K562 (cell line): ENCODE measurements at regions not wholly inside any gene's neighbourhood (a gene's known extent, or its start where the extent isn't known, plus 50 kb on each side); places are given as distances from the start of the nearest gene placed in this dataset.
"Not testable (repeated sequence)": the region's sequence is repeated elsewhere in the genome, so short reads cannot be mapped to it uniquely, and the experiment has no call there.

Experiments
- ATAC-seq: fragments of 200-7000 bp; cut with Tn5 transposase; 3 replicates; pipeline ENCODE4 v1.9.1; 2020; ENCODE audit warnings: moderate library complexity
- BruUV-seq: library from RNA; stranded (reverse); fragments of 400-500 nt; replicated peaks from 2 replicates; lab custom pipeline; 2021; lab: Mats Ljungman, UMichigan
- CTCF ChIA-PET: fragments of 300-600 bp; formaldehyde crosslinking; extraction: SDS; loops from one replicate; lab custom pipeline; 2021; ENCODE audit warnings: low intra/inter-chr PET ratio; lab: Yijun Ruan, JAX
- POLR2A ChIA-PET: fragments of 300-600, 350-650 bp; sonication (Branson Sonifier 250); formaldehyde crosslinking; extraction: SDS; loops from one replicate; lab custom pipeline; 2021; ENCODE audit warnings: antibody characterized with exemption, inconsistent platforms; lab: Yijun Ruan, JAX
- DNase-seq, 4 experiments: peaks; one replicate each; pipeline versions ENCODE4 v3.0.0 to v3.0.0-alpha.2; 2011 to 2018; ENCODE audit warnings: low spot score in 3 of 4, mixed read lengths in 3 of 4; ENCODE audit errors: extremely low read depth in 1 of 4
- FAIRE-seq: peaks from 2 replicates; lab custom pipeline; 2011; peaks lifted over from hg19 to GRCh38; lab: Jason Lieb, UNC
- H2AFZ ChIP-seq: 2 replicates; pipeline ENCODE4 v1.6.0; 2011; ENCODE audit warnings: low read depth, low read length, control low read depth, inconsistent platforms
- H3K27ac ChIP-seq: fragments of 200-600 bp; 3 replicates; pipeline ENCODE4 v1.8.0; 2011; ENCODE audit warnings: low read depth, mild to moderate bottlenecking, control low read depth, inconsistent platforms, low read length, moderate library complexity, mixed read lengths; ENCODE audit errors: extremely low read depth
- H3K27me3 ChIP-seq, 2 experiments: fragments of 300-600 bp in 1 of 2; 2 replicates in 1 of 2; 3 replicates in 1 of 2; pipeline versions ENCODE4 v1.6.0 to v1.8.0; 2011; ENCODE audit warnings: inconsistent platforms in 2 of 2, low read length in 2 of 2, mild to moderate bottlenecking in 1 of 2, mixed read lengths in 1 of 2, moderate library complexity in 1 of 2; ENCODE audit not compliant: control insufficient read depth in 2 of 2, insufficient read depth in 2 of 2
- H3K36me3 ChIP-seq: fragments of 300-600 bp; 3 replicates; pipeline ENCODE4 v1.8.0; 2011; ENCODE audit warnings: mild to moderate bottlenecking, low read length, inconsistent platforms; ENCODE audit not compliant: control insufficient read depth, insufficient read depth
- H3K4me1 ChIP-seq, 2 experiments: fragments of 200-600 bp in 1 of 2; replicated peaks in 1 of 2; 2 replicates in 1 of 2; 3 replicates in 1 of 2; pipeline versions ENCODE4 v1.5.1 to v1.8.0; 2011; ENCODE audit warnings: inconsistent platforms in 2 of 2, low read length in 2 of 2, mild to moderate bottlenecking in 1 of 2, mixed read lengths in 1 of 2, moderate library complexity in 1 of 2; ENCODE audit not compliant: control insufficient read depth in 2 of 2, insufficient read depth in 2 of 2
- H3K4me2 ChIP-seq: 2 replicates; pipeline ENCODE4 v1.6.1; 2011; ENCODE audit warnings: low read length, control low read depth, inconsistent platforms, mixed read lengths; ENCODE audit not compliant: insufficient read depth
- H3K4me3 ChIP-seq: fragments of 200-600 bp; sonication (generic), shearing (Covaris generic); 2 replicates; pipeline ENCODE4 v1.5.1; 2016; ENCODE audit warnings: control low read depth, inconsistent platforms
- H3K79me2 ChIP-seq: fragments of 200-600 bp; 3 replicates; pipeline ENCODE4 v1.8.0; 2011; ENCODE audit warnings: low read length, inconsistent platforms; ENCODE audit not compliant: control insufficient read depth, insufficient read depth
- H3K9ac ChIP-seq, 2 experiments: 2 replicates each; pipeline versions ENCODE4 v1.6.0 to v1.6.1; 2011; ENCODE audit warnings: low read depth in 2 of 2, low read length in 2 of 2, control low read depth in 1 of 2, inconsistent platforms in 1 of 2, mild to moderate bottlenecking in 1 of 2, mixed read lengths in 1 of 2; ENCODE audit not compliant: insufficient read depth in 1 of 2
- H3K9me1 ChIP-seq: one replicate; pipeline ENCODE4 v1.6.0; 2011; ENCODE audit warnings: inconsistent platforms, mild to moderate bottlenecking, low read length, moderate library complexity; ENCODE audit not compliant: control insufficient read depth, insufficient read depth
- H3K9me3 ChIP-seq: replicated peaks from 2 replicates; pipeline ENCODE4 v1.5.1; 2011; ENCODE audit warnings: low read depth, low read length, inconsistent platforms; ENCODE audit not compliant: control insufficient read depth, insufficient read depth
- H4K20me1 ChIP-seq: replicated peaks from 2 replicates; pipeline ENCODE4 v1.6.1; 2011; ENCODE audit warnings: low read length, inconsistent platforms, mixed read lengths; ENCODE audit not compliant: control insufficient read depth, insufficient read depth
- WGBS: fragments of 100-300 bp; shearing (Covaris generic); methylation state at CpG from one replicate; pipeline ENCODE4 v1.1.6; 2016; ENCODE audit warnings: low coverage, mixed read lengths; ENCODE audit not compliant: insufficient coverage; ENCODE audit errors: missing lambda C conversion rate; 5-methylcytosine and 5-hydroxymethylcytosine counted together
- in situ Hi-C: fragments of 300-500 bp; cut with MboI; formaldehyde crosslinking; loops from 4 replicates; pipeline ENCODE4 v1.15.0; 2018; ENCODE audit warnings: inconsistent platforms, mixed read lengths
- intact Hi-C: fragments of 100-400 bp; cut with micrococcal nuclease; formaldehyde crosslinking; loops from 2 replicates; pipeline ENCODE4 v1.14.2; 2022

GRCh38 chr7:76849887-76850563, 182.1 kb downstream of the SPDYE17 start:
- H3K36me3 ChIP-seq, H3K4me2 ChIP-seq, H3K9me1 ChIP-seq, H2AFZ ChIP-seq, H3K27me3 ChIP-seq, DNase-seq, in situ Hi-C loops, H3K9me3 ChIP-seq, intact Hi-C loops, BruUV-seq, FAIRE-seq, ATAC-seq, H4K20me1 ChIP-seq, H3K4me3 ChIP-seq, POLR2A ChIA-PET, H3K4me1 ChIP-seq, H3K9ac ChIP-seq, H3K27ac ChIP-seq, CTCF ChIA-PET, H3K79me2 ChIP-seq: not testable (repeated sequence)
- 0% methylated on average over 2 of the region's 2 CpGs for WGBS

- H3K27ac ChIP-seq, H3K27me3 ChIP-seq, H3K9me1 ChIP-seq, H2AFZ ChIP-seq, POLR2A ChIA-PET, in situ Hi-C loops, FAIRE-seq, H3K9me3 ChIP-seq, ATAC-seq, BruUV-seq, H3K9ac ChIP-seq, H3K36me3 ChIP-seq, H3K4me2 ChIP-seq, H3K79me2 ChIP-seq, H3K4me3 ChIP-seq, CTCF ChIA-PET, intact Hi-C loops, H4K20me1 ChIP-seq, DNase-seq, H3K4me1 ChIP-seq: not testable (repeated sequence)
- WGBS = 0% methylated on average over 3 of the region's 3 CpGs
Measured at GRCh38 chr7:76839879-76840278, 192.3 kb downstream of the SPDYE17 start.

- POLR2A ChIA-PET, DNase-seq, ATAC-seq, H2AFZ ChIP-seq, BruUV-seq, in situ Hi-C loops, H3K9ac ChIP-seq, H3K27ac ChIP-seq, H3K36me3 ChIP-seq, H3K4me1 ChIP-seq, H3K4me2 ChIP-seq, H3K79me2 ChIP-seq, H3K9me1 ChIP-seq, H3K27me3 ChIP-seq, FAIRE-seq, H3K4me3 ChIP-seq, CTCF ChIA-PET, H3K9me3 ChIP-seq, intact Hi-C loops, H4K20me1 ChIP-seq: not testable (repeated sequence)
- WGBS = 0% methylated on average over 1 of the region's 1 CpG
Measured at GRCh38 chr7:76839214-76839613, 192.9 kb downstream of the SPDYE17 start.
